ENCODE measurements at regions not wholly inside any gene's neighbourhood (a gene's known extent, or its start where the extent isn't known, plus 50 kb on each side); places are given as distances from the start of the nearest gene placed in this dataset.

- no peak for TF ChIP-seq POLR2A (IDR thresholded peaks at IDR 0.05)
- TF ChIP-seq, protein P1, sequence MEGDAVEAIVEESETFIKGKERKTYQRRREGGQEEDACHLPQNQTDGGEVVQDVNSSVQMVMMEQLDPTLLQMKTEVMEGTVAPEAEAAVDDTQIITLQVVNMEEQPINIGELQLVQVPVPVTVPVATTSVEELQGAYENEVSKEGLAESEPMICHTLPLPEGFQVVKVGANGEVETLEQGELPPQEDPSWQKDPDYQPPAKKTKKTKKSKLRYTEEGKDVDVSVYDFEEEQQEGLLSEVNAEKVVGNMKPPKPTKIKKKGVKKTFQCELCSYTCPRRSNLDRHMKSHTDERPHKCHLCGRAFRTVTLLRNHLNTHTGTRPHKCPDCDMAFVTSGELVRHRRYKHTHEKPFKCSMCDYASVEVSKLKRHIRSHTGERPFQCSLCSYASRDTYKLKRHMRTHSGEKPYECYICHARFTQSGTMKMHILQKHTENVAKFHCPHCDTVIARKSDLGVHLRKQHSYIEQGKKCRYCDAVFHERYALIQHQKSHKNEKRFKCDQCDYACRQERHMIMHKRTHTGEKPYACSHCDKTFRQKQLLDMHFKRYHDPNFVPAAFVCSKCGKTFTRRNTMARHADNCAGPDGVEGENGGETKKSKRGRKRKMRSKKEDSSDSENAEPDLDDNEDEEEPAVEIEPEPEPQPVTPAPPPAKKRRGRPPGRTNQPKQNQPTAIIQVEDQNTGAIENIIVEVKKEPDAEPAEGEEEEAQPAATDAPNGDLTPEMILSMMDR (IDR thresholded peaks at IDR 0.05): no peak
- no peak for TF ChIP-seq POLR2AphosphoS5 (IDR thresholded peaks at IDR 0.05)
- no peak for TF ChIP-seq EP300 (IDR thresholded peaks at IDR 0.05)
These were observed 271.2 kb downstream of the IPMK start for GRCh38 chr10:57996536-57996935.

All from stomach (tissue), 4 donors.